Body of pancreas (tissue), 4 donors: ENCODE measurements at regions not wholly inside any gene's neighbourhood (a gene's known extent, or its start where the extent isn't known, plus 50 kb on each side); places are given as distances from the start of the nearest gene placed in this dataset.

Source experiments
- CTCF ChIP-seq, 7 experiments: fragments of 450-650 bp in 4 of 7; fragments of 200-600 bp in 3 of 7; sonication (generic) in 3 of 7; IDR thresholded peaks; one replicate each; pipeline ENCODE4 v1.5.1; 2016 to 2019; ENCODE audit warnings: antibody characterized with exemption in 7 of 7
- POLR2A ChIP-seq, 3 donors: fragments of 450-650 bp; IDR thresholded peaks; one replicate each; pipeline ENCODE4 v1.6.1; 2016; ENCODE audit warnings: antibody characterized with exemption in 3 of 3, mild to moderate bottlenecking in 2 of 3

- TF ChIP-seq CTCF (IDR thresholded peaks at IDR 0.05) (peak; percentile 9 to 77 (median 61)), POLR2A (IDR thresholded peaks at IDR 0.05) (no peak)
Observed at GRCh38 chr5:39578887-39579497, 154.2 kb upstream of the DAB2 start.
